Sigmoid colon (tissue), 4 donors: ENCODE measurements at regions not wholly inside any gene's neighbourhood (a gene's known extent, or its start where the extent isn't known, plus 50 kb on each side); places are given as distances from the start of the nearest gene placed in this dataset.

Experiments used
- EP300 ChIP-seq, 4 donors: sonication (generic); formaldehyde crosslinking; IDR thresholded peaks; one replicate each; pipeline ENCODE4 v1.6.1; 2017; ENCODE audit warnings: antibody characterized with exemption in 4 of 4
- POLR2A ChIP-seq, 2 donors: fragments of 450-650 bp; IDR thresholded peaks; one replicate each; pipeline ENCODE4 v1.6.1; 2016; ENCODE audit warnings: antibody characterized with exemption in 2 of 2, mild to moderate bottlenecking in 2 of 2, moderate library complexity in 2 of 2
- POLR2AphosphoS5 ChIP-seq, 4 donors: sonication (generic); formaldehyde crosslinking; IDR thresholded peaks; one replicate each; pipeline ENCODE4 v1.6.1; 2017; ENCODE audit warnings: antibody characterized with exemption in 4 of 4
- TF ChIP-seq, protein P1 (sequence below), 4 experiments: fragments of 450-650 bp in 3 of 4; fragments of 200-600 bp in 1 of 4; IDR thresholded peaks; one replicate each; pipeline ENCODE4 v1.5.1; 2016 to 2019; ENCODE audit warnings: antibody characterized with exemption in 4 of 4, mild to moderate bottlenecking in 3 of 4, moderate library complexity in 2 of 4

DNA sequence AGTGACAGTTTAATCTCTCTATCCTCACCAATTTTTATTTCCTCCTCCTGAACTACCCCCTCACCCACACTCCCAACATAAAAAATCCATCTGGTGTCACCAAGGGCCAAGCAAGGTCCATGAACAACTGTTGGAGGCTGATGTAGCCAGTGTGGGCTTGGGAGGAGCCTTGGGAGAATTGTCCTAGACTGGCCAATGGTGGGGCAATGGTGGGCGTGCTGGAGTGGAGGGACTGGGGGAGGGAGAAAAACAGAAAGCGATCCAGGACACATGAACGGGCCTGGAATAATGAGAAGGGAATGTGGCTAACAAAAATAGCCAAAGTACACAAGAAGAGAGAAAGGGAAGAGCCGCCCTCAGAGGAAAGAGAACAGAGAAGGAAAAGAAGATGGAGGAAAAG lies 272.6 kb downstream of the ENC1 start:
- TF ChIP-seq POLR2A (IDR thresholded peaks at IDR 0.05) (no peak), POLR2AphosphoS5 (IDR thresholded peaks at IDR 0.05) (no peak), EP300 (IDR thresholded peaks at IDR 0.05) (no peak)
- TF ChIP-seq, protein P1, sequence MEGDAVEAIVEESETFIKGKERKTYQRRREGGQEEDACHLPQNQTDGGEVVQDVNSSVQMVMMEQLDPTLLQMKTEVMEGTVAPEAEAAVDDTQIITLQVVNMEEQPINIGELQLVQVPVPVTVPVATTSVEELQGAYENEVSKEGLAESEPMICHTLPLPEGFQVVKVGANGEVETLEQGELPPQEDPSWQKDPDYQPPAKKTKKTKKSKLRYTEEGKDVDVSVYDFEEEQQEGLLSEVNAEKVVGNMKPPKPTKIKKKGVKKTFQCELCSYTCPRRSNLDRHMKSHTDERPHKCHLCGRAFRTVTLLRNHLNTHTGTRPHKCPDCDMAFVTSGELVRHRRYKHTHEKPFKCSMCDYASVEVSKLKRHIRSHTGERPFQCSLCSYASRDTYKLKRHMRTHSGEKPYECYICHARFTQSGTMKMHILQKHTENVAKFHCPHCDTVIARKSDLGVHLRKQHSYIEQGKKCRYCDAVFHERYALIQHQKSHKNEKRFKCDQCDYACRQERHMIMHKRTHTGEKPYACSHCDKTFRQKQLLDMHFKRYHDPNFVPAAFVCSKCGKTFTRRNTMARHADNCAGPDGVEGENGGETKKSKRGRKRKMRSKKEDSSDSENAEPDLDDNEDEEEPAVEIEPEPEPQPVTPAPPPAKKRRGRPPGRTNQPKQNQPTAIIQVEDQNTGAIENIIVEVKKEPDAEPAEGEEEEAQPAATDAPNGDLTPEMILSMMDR (IDR thresholded peaks at IDR 0.05) = no peak
